IMR-90 (cell line): ENCODE measurements at regions not wholly inside any gene's neighbourhood (a gene's known extent, or its start where the extent isn't known, plus 50 kb on each side); places are given as distances from the start of the nearest gene placed in this dataset.

Experiments used
- ATAC-seq: fragments of 200-7000 bp; cut with Tn5 transposase; 2 replicates; pipeline ENCODE4 v1.9.1; 2020; ENCODE audit warnings: low read depth, mild to moderate bottlenecking, moderate library complexity
- BruUV-seq: library from RNA; stranded (reverse); fragments of 400-500 nt; replicated peaks from 2 replicates; lab custom pipeline; 2021; lab: Mats Ljungman, UMichigan
- CTCF ChIA-PET: fragments of 300-600 bp; formaldehyde crosslinking; extraction: SDS; loops from one replicate; lab custom pipeline; 2021; ENCODE audit warnings: antibody characterized with exemption; lab: Yijun Ruan, JAX
- POLR2A ChIA-PET: fragments of 300-600 bp; sonication (Branson Sonifier 250); formaldehyde crosslinking; loops from one replicate; lab custom pipeline; 2022; ENCODE audit warnings: antibody characterized with exemption; ENCODE audit not compliant: unreplicated experiment; lab: Charles Lee
- DNase-seq: peaks from one replicate; pipeline ENCODE4 v3.0.0; 2013
- H2AFZ ChIP-seq: replicated peaks from 2 replicates; pipeline ENCODE3; 2013; ENCODE audit warnings: low read length, mild to moderate bottlenecking; ENCODE audit not compliant: poor library complexity
- H2AK5ac ChIP-seq: 2 replicates; pipeline ENCODE4 v1.6.1; 2013; ENCODE audit warnings: low read depth, low read length, inconsistent platforms
- H2AK9ac ChIP-seq: replicated peaks from 2 replicates; pipeline ENCODE3; 2013; ENCODE audit warnings: mild to moderate bottlenecking, low read depth, low read length, moderate library complexity; ENCODE audit not compliant: poor library complexity
- H2BK120ac ChIP-seq: 2 replicates; pipeline ENCODE4 v1.6.1; 2013; ENCODE audit warnings: low read depth, low read length, inconsistent platforms
- H2BK15ac ChIP-seq: 3 replicates; pipeline ENCODE4 v1.6.1; 2013; ENCODE audit warnings: low read depth, low read length, inconsistent platforms
- H2BK20ac ChIP-seq: 2 replicates; pipeline ENCODE4 v1.6.1; 2013; ENCODE audit warnings: low read depth, mild to moderate bottlenecking, inconsistent platforms, low read length, moderate library complexity
- H2BK5ac ChIP-seq: 2 replicates; pipeline ENCODE4 v1.6.1; 2013; ENCODE audit warnings: mild to moderate bottlenecking, low read depth, low read length, inconsistent platforms; ENCODE audit not compliant: poor library complexity, severe bottlenecking
- H3K14ac ChIP-seq: replicated peaks from 2 replicates; pipeline ENCODE4 v1.6.1; 2013; ENCODE audit warnings: low read depth, low read length, inconsistent platforms
- H3K18ac ChIP-seq: 2 replicates; pipeline ENCODE4 v1.6.1; 2013; ENCODE audit warnings: low read depth, low read length, control low read depth
- H3K23ac ChIP-seq: 2 replicates; pipeline ENCODE4 v1.6.1; 2013; ENCODE audit warnings: low read depth, low read length, inconsistent platforms
- H3K27ac ChIP-seq: 2 replicates; pipeline ENCODE4 v1.5.1; 2013; ENCODE audit warnings: mild to moderate bottlenecking, control low read depth, low read length; ENCODE audit not compliant: insufficient read depth
- H3K27me3 ChIP-seq: 2 replicates; pipeline ENCODE4 v1.6.1; 2013; ENCODE audit warnings: low read length; ENCODE audit not compliant: control insufficient read depth, insufficient read depth
- H3K36me3 ChIP-seq: 2 replicates; pipeline ENCODE4 v1.6.1; 2013; ENCODE audit warnings: low read length, mixed read lengths; ENCODE audit not compliant: control insufficient read depth, insufficient read depth
- H3K4ac ChIP-seq: 2 replicates; pipeline ENCODE4 v1.6.1; 2013; ENCODE audit warnings: low read depth, low read length, inconsistent platforms
- H3K4me1 ChIP-seq: 2 replicates; pipeline ENCODE4 v1.6.1; 2013; ENCODE audit warnings: low read length, mixed read lengths; ENCODE audit not compliant: control insufficient read depth, insufficient read depth
- H3K4me2 ChIP-seq: 2 replicates; pipeline ENCODE4 v1.6.1; 2013; ENCODE audit warnings: low read depth, mild to moderate bottlenecking, control low read depth, low read length, moderate library complexity
- H3K4me3 ChIP-seq: 2 replicates; pipeline ENCODE4 v1.5.1; 2013; ENCODE audit warnings: low read depth, mild to moderate bottlenecking, control low read depth, low read length, moderate library complexity; ENCODE audit not compliant: insufficient read depth
- H3K56ac ChIP-seq: 2 replicates; pipeline ENCODE4 v1.6.1; 2013; ENCODE audit warnings: low read length, inconsistent platforms; ENCODE audit not compliant: insufficient read depth; ENCODE audit errors: extremely low read depth
- H3K79me1 ChIP-seq, 2 experiments: 2 replicates each; pipeline ENCODE4 v1.6.1; 2013; ENCODE audit warnings: low read length in 2 of 2, inconsistent platforms in 1 of 2, low read depth in 1 of 2
- H3K9ac ChIP-seq: 2 replicates; pipeline ENCODE4 v1.6.1; 2013; ENCODE audit warnings: low read depth, low read length, control low read depth
- H3K9me1 ChIP-seq: 2 replicates; pipeline ENCODE4 v1.6.1; 2013; ENCODE audit warnings: low read length, inconsistent platforms; ENCODE audit not compliant: insufficient read depth
- H3K9me3 ChIP-seq: 2 replicates; pipeline ENCODE4 v1.6.1; 2013; ENCODE audit warnings: low read length; ENCODE audit not compliant: control insufficient read depth, insufficient read depth
- H4K20me1 ChIP-seq: 2 replicates; pipeline ENCODE4 v1.6.1; 2013; ENCODE audit warnings: low read length, inconsistent platforms; ENCODE audit not compliant: insufficient read depth
- H4K5ac ChIP-seq: 2 replicates; pipeline ENCODE4 v1.6.1; 2013; ENCODE audit warnings: mild to moderate bottlenecking, low read depth, low read length, control low read depth
- H4K8ac ChIP-seq, 2 experiments: 2 replicates each; pipeline ENCODE4 v1.6.1; 2013; ENCODE audit warnings: low read depth in 2 of 2, low read length in 2 of 2, control low read depth in 1 of 2, inconsistent platforms in 1 of 2
- H4K91ac ChIP-seq: 2 replicates; pipeline ENCODE4 v1.6.1; 2013; ENCODE audit warnings: low read depth, low read length, inconsistent platforms; ENCODE audit not compliant: insufficient read depth
- MXI1 ChIP-seq: IDR thresholded peaks from 2 replicates; pipeline ENCODE4 v1.6.1; 2012; ENCODE audit warnings: low read depth, mild to moderate bottlenecking, low read length, moderate library complexity, borderline replicate concordance
- POLR2A ChIP-seq: IDR thresholded peaks from 2 replicates; pipeline ENCODE4 v1.6.1; 2012; ENCODE audit warnings: mild to moderate bottlenecking, low read depth, low read length
- dilution Hi-C: fragments of 300-500 bp; cut with HindIII; formaldehyde crosslinking; loops from one replicate; pipeline ENCODE4 v1.14.3; 2018; ENCODE audit warnings: low sequenced_read_pairs; ENCODE audit not compliant: unreplicated experiment
- in situ Hi-C: fragments of 300-500 bp; cut with MboI; formaldehyde crosslinking; loops from 3 replicates; pipeline ENCODE4 v1.14.3; 2019; ENCODE audit warnings: low sequenced_read_pairs, inconsistent platforms, mixed read lengths
- intact Hi-C: fragments of 100-400 bp; cut with micrococcal nuclease; formaldehyde crosslinking; loops from 2 replicates; pipeline ENCODE4 v1.10.0; 2022
- TF ChIP-seq, protein P1 (sequence below): conservative IDR thresholded peaks from 2 replicates; pipeline ENCODE4 v1.5.1; 2012; ENCODE audit warnings: mild to moderate bottlenecking, low read depth, low read length, improper control_type of control experiment

DNA sequence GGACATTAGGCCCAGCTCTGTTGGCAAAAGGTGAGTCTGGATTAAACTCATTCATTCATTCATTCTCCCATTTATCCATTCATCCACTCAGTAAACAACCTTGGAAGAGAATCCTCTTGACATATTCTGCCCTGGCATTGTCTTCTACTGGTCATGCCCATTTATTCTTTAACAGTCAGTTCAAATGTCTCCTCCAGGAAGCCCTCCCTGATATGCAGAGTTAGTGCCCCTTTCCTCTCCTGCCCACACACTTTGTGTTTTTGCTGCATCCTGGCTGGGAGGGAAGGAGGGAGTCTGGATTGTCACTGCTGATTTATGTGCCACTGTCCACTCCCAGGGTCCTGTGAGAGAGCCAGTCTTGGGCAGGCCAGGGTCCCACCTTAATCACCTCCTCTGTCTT lies 600.3 kb downstream of the MATN1 start:
- dilution Hi-C loops = no loop called here
- POLR2A ChIA-PET = no interaction called here
- no TSS peak for BruUV-seq

More for the DNA sequence above, 600.3 kb downstream of the MATN1 start:
- Histone ChIP-seq H2BK120ac (no peak overlapping the region), H3K18ac (no peak overlapping the region), H4K8ac (no peak overlapping the region), H3K9ac (no peak overlapping the region), H3K4me2 (no peak overlapping the region), H3K56ac (no peak overlapping the region), H4K20me1 (no peaks in the 10 kb centered on the region), H3K4me1 (no peaks in the 10 kb centered on the region), H2BK15ac (no peak overlapping the region), H2AFZ (no peak overlapping the region), H3K27ac (no peak overlapping the region), H3K9me1 (no peaks in the 10 kb centered on the region), H2AK5ac (no peak overlapping the region), H3K23ac (no peak overlapping the region), H3K9me3 (no peaks in the 10 kb centered on the region), H3K27me3 (0 out of 2 replicates have a peak, but pooled peaks cover 1% of the 10 kb centered on the region), H2BK5ac (no peak overlapping the region), H4K5ac (no peak overlapping the region), H2AK9ac (no peak overlapping the region), H3K4me3 (no peak overlapping the region), H3K79me1 (no peaks in the 10 kb centered on the region), H3K4ac (no peak overlapping the region), H2BK20ac (no peak overlapping the region), H4K91ac (no peak overlapping the region), H3K14ac (no peak overlapping the region), H3K36me3 (no peaks in the 10 kb centered on the region)
- DNase-seq (no peak), ATAC-seq (no peak)
- TF ChIP-seq MXI1 (no peak), POLR2A (no peak)
- TF ChIP-seq, protein P1, sequence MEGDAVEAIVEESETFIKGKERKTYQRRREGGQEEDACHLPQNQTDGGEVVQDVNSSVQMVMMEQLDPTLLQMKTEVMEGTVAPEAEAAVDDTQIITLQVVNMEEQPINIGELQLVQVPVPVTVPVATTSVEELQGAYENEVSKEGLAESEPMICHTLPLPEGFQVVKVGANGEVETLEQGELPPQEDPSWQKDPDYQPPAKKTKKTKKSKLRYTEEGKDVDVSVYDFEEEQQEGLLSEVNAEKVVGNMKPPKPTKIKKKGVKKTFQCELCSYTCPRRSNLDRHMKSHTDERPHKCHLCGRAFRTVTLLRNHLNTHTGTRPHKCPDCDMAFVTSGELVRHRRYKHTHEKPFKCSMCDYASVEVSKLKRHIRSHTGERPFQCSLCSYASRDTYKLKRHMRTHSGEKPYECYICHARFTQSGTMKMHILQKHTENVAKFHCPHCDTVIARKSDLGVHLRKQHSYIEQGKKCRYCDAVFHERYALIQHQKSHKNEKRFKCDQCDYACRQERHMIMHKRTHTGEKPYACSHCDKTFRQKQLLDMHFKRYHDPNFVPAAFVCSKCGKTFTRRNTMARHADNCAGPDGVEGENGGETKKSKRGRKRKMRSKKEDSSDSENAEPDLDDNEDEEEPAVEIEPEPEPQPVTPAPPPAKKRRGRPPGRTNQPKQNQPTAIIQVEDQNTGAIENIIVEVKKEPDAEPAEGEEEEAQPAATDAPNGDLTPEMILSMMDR = no peak
- in situ Hi-C loops (loop anchor here (25.0 kb wide), 1 partner anchor 611 kb away; no protein-coding TSS in a partner anchor), intact Hi-C loops (no loop called here)
- CTCF ChIA-PET = interaction anchor here (1.1 kb wide), 1 partner anchor 17 kb away, joined by 3 read pairs; no protein-coding TSS in a partner anchor
